ENCODE measurements at regions not wholly inside any gene's neighbourhood (a gene's known extent, or its start where the extent isn't known, plus 50 kb on each side); places are given as distances from the start of the nearest gene placed in this dataset.

DNA sequence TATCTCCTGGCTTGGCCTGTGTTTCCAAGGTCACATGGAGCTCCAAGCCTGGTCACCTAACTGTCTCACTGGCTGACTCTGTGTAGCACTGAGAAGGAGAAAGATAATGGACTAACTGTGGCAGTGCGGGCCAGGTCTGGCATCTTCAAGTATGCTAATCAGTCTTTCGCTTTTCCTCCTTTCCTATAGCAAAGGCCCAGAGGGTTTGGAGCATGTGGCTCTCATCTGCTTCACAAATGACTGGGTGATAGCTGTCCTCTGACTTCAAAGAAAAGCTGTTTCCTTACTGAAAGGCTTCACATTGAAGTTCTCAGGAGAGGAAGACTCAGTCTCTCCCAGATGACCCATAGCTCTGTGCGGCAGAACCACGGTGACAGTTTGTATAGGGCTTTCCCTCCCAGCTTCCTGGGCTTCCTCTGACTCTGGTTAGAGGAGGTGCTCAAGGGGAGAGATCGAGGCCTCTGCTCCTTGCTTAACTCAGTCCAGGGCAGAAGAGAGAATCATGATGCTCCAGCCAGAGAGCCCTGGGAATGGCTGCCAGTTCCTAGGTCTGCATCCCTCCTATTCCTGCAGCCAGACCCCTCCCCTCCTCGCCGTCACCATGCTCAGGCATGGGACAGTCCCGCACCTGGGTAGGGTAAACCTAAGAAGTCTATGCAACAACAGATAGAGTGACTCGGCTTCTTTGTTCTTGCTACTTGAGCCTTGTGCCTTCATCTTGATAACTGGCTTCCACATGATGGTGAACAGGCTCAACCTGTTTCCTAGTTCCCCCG lies 72.3 kb downstream of the CCDC71L start:
- TF ChIP-seq CTCF (IDR thresholded peaks at IDR 0.05) = no peak
- no peak for TF ChIP-seq POLR2A (IDR thresholded peaks at IDR 0.05)

Measured in Peyer's patch (tissue), 4 donors.